Fibroblast of gingiva (primary cell): ENCODE measurements at regions not wholly inside any gene's neighbourhood (a gene's known extent, or its start where the extent isn't known, plus 50 kb on each side); places are given as distances from the start of the nearest gene placed in this dataset.

Experiments
- DNase-seq: peaks from one replicate; pipeline ENCODE4 v3.0.0-alpha.2; 2011; ENCODE audit warnings: low read depth

DNA sequence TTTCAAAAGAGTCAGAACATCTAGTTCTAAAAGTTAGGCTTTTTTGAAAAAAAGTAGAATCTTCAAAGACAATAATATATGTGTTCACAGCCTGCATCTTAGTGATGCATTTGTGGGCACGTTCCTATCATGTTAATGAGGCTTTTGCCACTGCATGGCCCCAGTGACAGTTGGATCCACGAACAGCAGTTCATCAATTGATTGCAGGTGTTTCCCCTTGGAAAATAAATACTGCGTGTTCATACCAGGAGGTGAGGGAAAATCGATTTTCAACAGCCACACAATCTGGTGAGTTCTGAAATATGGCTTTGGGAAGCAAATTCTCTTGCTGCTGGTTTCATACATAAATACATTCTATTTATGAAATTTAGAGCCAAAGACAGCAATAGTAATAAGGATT, 343.8 kb upstream of the SLC10A2 start:
- DNase-seq = no peak

- DNase-seq = no peak
Observed at GRCh38 chr13:103406967-103407366, 340.8 kb upstream of the SLC10A2 start.

DNA sequence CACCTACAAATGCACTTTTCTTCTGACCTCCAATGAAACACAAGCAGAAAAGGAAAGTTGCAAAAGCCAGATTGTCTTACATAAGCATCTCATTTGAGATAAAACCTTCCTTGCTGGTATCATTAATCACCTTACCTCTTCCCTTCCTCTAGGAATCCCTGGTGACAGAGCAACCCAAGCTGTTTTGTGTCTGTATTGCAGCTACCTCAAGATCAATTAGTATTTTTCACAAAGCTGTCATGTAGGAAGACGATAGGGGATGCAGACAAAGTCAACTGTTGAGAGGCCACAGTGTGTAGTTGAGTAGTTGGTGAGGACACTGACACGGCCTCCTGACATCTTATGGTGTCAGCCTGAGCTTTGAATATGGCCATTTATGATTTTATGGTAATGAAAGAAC, 339.1 kb upstream of the SLC10A2 start:
- no peak for DNase-seq

GRCh38 chr13:103403814-103404213, 337.6 kb upstream of the SLC10A2 start:
- DNase-seq = no peak

DNA sequence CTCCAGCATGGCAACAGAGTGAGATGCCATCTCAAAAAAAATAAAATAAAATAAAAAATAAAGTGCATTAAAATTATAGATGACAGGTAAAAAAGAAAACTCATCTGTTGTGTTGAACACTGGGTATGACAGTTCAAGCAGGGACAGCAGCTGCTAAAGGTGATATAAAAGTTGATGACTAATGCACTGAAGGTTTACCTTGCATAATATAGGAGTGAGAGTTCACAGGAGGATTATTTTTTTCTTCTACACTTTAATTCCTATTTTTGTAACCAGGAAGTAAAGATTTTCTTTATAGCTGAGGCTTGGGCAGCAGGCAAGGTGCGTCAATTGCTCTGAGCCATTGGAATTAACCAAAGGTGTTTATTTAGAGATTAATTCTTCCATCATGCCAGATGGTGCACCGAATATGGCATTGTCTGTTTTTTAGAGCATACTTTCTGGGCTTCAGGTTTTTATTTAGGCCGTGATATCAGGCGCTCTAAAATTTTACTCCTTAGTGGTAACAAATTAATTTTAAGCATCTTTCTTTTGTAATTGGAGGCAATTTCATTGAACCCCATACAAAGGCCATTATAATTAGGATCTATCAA, 337.0 kb upstream of the SLC10A2 start:
- no peak for DNase-seq

GRCh38 chr13:103395139-103395538, 328.9 kb upstream of the SLC10A2 start:
- DNase-seq = no peak

DNA sequence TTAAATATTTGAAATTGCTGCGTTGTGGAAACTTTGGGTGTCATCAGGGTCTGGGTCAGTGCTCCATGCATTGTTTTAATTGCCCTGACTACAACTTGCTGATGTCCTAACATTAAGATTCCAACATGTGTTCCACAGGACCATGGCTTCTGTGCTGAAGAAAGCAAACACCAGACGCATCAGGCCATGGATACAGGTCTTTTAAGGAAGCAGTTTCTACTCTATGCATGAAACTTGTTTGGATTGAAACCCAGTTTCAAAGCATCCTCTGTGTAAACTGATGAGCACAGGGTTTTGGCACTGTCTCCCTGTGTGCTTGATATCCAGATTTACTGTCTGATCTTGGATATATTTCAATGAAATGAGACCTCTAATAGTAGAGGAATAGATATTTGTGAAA, 328.4 kb upstream of the SLC10A2 start:
- DNase-seq = no peak

GRCh38 chr13:103391936-103392335, 325.7 kb upstream of the SLC10A2 start:
- DNase-seq = no peak

GRCh38 chr13:103388839-103389238, 322.6 kb upstream of the SLC10A2 start:
- DNase-seq = no peak

DNA sequence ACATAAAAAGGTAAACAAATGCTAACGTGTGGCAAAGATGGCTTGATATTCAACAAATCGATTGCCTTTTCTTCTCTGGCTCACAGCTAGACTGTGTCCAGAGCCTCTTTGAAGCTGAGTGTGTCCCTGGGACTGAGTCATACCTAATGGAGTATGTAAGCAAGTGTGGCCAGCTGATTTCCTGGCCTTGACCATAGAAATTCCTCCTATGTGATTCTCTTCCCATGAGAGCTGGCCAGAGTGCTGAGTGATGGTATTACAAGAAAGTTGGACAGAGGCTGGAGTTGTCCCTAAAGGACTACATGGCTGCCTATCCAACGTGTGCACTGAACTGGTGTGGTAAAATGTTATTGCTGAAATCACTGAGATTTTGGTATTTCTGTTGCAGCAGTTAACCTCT, 320.1 kb upstream of the SLC10A2 start:
- no peak for DNase-seq

DNA sequence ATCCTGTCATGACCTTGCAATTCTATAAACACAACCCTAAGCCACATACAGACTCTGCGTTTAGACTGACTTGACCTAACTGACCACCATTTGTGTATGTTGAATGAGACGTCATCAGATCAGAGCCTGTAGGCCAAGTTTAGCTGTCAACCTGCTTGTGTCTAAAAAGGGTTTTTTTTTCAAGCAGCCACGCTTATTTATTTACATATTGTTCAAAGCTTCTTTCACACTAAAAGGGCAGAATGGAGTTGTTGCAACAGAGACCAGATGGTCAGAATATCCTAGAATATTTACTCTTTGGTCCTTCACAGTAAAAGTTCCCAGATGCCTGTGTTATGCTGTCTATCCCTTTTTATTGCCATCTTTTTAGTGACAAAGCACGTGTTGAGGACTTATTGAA, 307.7 kb upstream of the SLC10A2 start:
- no peak for DNase-seq

- DNase-seq = no peak
Observed at GRCh38 chr13:103371271-103371670, 305.1 kb upstream of the SLC10A2 start.

DNA sequence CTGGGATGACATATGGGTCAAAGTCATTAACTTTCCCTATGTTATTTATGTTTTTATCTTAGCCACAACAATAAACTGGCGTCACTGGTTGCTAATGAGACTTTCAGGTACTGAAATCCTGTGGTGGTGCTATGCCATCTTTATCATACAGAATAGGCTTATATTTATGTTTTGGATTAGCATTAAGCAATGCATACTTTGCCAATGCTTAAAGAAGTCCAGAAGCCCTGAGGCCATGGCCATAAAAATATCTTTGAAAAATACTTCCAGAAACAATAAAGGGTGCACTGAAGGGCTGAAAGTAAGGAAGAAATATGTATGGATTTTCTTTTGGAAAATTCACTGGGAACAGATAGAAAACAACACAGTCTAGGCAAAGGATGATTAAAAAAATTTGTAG, 304.6 kb upstream of the SLC10A2 start:
- DNase-seq = no peak

DNA sequence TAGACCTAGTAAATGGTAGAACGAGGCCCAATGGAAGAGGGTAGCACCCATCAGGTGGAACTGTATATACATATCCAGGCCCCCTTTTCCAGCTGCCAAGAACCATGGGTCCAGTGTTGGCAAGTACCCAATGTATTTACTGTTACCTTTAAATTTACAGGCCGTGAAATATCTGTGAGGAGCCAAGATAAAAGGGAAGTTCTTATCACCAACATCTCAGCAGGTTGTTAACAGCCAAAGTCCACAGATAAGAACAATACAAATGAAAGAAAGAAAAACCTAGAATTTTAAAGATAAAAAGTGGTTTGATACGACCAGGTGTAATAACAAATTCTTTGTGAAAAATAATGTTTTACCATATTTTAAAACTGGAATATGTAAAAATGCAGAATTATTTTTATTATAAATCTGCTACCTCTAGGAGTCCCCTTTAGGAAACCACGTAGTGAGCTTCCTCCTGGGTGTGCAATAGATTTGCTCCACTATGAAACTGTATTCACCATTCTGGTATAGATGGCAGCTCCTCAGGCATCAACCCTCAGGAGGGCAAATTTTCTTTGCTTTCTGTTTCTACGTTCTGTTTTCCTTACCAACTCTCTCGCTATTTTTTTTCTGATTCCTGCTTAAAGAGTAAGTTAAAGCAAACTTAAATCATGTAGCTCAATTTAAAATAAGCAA, 292.2 kb upstream of the SLC10A2 start:
- no peak for DNase-seq

- no peak for DNase-seq
Observed at GRCh38 chr13:103356226-103356864, 290.1 kb upstream of the SLC10A2 start.

GRCh38 chr13:103354171-103354570, 288.0 kb upstream of the SLC10A2 start:
- DNase-seq = no peak

DNA sequence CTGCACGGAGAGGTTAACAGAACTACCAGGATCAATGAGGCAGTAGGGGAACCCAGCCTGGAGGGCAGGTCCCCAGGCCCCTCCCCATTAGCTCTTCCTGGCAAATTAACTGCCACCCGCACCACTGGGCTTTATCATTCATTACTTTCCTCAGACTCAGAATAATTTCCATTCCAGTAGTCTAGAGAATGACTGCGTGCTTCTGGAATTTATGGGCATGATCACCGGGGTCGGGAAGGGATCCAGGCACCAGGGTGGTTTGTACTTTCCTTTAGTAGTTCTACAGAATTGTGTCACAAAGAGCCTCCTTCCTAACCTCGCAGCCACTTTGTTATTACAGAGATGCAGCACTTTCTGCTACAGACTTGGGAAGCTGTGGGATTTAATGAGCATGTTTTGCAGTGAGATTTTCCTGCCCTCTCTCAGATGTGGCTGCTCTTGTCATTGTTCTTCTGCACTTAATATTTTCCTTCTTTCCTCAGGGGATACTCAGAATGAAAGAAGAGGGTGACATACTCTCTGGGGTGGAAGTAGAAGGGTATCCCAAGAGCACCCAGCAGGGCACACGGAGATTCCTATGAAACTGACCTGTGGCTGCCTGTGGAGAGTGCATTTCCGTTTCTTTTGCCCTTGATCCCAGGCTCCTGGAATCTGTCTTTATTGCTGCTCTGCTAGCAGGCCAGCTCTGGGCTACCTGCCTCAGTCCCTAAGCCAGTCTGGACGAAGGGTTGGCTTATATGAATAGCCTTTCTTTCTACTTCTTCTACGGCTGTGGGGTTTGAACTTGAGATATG, 285.0 kb upstream of the SLC10A2 start:
- no peak for DNase-seq

DNA sequence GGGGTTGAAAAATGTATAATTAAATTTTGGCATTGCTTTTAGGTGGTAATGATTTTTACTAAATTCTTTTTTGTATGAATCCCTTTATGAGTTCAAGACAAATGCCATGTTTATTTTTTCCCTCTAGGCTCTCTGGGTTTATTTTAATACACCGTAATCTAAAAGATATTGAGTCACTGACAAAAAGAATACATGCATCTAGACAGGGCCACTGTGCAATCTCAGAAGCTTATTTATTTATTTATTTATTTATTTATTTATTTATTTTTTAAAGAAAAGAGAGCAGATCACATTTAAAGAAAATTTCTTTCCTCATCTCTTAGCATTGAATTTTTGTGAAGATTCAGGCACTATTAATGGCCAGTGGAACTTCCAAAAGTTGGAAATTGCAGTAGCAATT, 283.9 kb upstream of the SLC10A2 start:
- no peak for DNase-seq

DNA sequence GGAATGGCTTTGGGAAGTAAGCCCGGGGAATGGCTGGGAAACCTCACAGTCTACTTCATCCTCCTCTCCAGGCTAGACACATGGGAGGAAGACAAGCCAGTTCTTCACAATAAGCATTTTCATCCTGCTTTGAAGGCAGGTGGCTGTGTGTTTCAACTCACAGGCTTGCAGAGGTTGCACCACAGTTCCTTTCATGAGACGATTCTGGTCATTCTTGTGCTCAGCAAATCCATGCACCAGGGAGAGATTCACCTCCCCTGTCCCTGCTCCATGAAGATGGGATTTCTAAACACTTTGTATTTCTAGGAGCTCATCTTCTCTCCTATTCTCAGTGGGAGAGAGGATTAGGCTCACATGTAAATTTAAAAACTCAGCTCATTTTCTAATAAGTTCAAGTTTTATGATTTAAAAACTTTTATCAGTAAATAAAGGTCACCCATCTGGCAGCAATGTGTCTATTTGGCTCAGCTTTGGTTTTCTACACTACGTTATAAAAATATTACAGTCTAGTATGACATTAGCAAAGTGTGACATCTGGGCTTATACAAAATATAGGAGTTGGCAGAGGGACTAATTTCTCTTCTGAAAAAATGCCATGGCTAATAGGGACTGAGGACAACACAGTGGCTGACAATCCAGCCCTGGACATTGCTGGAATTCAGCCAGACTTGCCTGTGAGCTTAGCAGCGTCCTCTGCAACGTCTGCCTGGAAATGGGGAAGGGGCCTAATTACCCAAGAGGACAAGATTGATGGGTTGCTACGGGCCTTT, 283.2 kb upstream of the SLC10A2 start:
- DNase-seq = no peak

GRCh38 chr13:103335241-103335640, 269.0 kb upstream of the SLC10A2 start:
- no peak for DNase-seq

GRCh38 chr13:103331924-103332323, 265.7 kb upstream of the SLC10A2 start:
- no peak for DNase-seq

GRCh38 chr13:103328899-103329298, 262.7 kb upstream of the SLC10A2 start:
- DNase-seq = no peak
